SK-N-SH (cell line): ENCODE measurements at regions not wholly inside any gene's neighbourhood (a gene's known extent, or its start where the extent isn't known, plus 50 kb on each side); places are given as distances from the start of the nearest gene placed in this dataset.

Experiments used
- CHD2 ChIP-seq: fragments of 150-350 bp; IDR thresholded peaks from 2 replicates; pipeline ENCODE4 v1.6.1; 2018; ENCODE audit warnings: low read length; ENCODE audit not compliant: partially characterized antibody
- EP300 ChIP-seq, 2 experiments: IDR thresholded peaks; 2 replicates each; pipeline versions ENCODE4 v1.4.0 to v1.6.1; 2012; ENCODE audit warnings: borderline replicate concordance in 1 of 2, low read depth in 1 of 2, low read length in 1 of 2
- EZH2phosphoT487 ChIP-seq: fragments of 200-600 bp; sonication (generic); IDR thresholded peaks from 2 replicates; pipeline ENCODE4 v1.6.1; 2017; ENCODE audit warnings: low read depth, mixed run types, mild to moderate bottlenecking, antibody characterized with exemption, moderate library complexity, borderline replicate concordance
- FOXJ3 ChIP-seq: sonication (generic); formaldehyde crosslinking; IDR thresholded peaks from 2 replicates; pipeline ENCODE4 v1.5.1; 2020; ENCODE audit warnings: mild to moderate bottlenecking, missing genetic modification reagents
- FOXM1 ChIP-seq: IDR thresholded peaks from 2 replicates; pipeline ENCODE4 v1.4.0; 2012; ENCODE audit warnings: low read depth, mild to moderate bottlenecking
- GABPA ChIP-seq: IDR thresholded peaks from 2 replicates; pipeline ENCODE4 v1.4.0; 2012; ENCODE audit warnings: low read depth, mild to moderate bottlenecking
- GATA2 ChIP-seq: sonication (generic); formaldehyde crosslinking; IDR thresholded peaks from 2 replicates; pipeline ENCODE4 v1.5.0; 2020; ENCODE audit warnings: mild to moderate bottlenecking, missing genetic modification reagents
- MAX ChIP-seq: IDR thresholded peaks from 2 replicates; pipeline ENCODE4 v1.4.0; 2012; ENCODE audit warnings: low read depth
- NFIC ChIP-seq: IDR thresholded peaks from 2 replicates; pipeline ENCODE4 v1.4.0; 2012; ENCODE audit warnings: borderline replicate concordance
- POLR2AphosphoS5 ChIP-seq: IDR thresholded peaks from 2 replicates; pipeline ENCODE4 v1.6.1; 2012; ENCODE audit warnings: low read depth, low read length
- REST ChIP-seq: IDR thresholded peaks from 2 replicates; pipeline ENCODE4 v1.6.1; 2012; ENCODE audit warnings: mild to moderate bottlenecking, low read depth, low read length, moderate library complexity
- SMC3 ChIP-seq: IDR thresholded peaks from 2 replicates; pipeline ENCODE4 v1.6.1; 2012; ENCODE audit warnings: low read depth, low read length, improper control_type of control experiment
- TF ChIP-seq, protein P1 (sequence below): fragments of 200-600 bp; sonication (generic); IDR thresholded peaks from 2 replicates; pipeline ENCODE4 v1.6.1; 2017; ENCODE audit warnings: antibody characterized with exemption, mild to moderate bottlenecking, moderate library complexity
- TF ChIP-seq, protein P2 (sequence below): fragments of 150-350 bp; IDR thresholded peaks from 2 replicates; pipeline ENCODE4 v1.6.1; 2017; ENCODE audit warnings: antibody characterized with exemption, low read length, low read depth, borderline replicate concordance

DNA sequence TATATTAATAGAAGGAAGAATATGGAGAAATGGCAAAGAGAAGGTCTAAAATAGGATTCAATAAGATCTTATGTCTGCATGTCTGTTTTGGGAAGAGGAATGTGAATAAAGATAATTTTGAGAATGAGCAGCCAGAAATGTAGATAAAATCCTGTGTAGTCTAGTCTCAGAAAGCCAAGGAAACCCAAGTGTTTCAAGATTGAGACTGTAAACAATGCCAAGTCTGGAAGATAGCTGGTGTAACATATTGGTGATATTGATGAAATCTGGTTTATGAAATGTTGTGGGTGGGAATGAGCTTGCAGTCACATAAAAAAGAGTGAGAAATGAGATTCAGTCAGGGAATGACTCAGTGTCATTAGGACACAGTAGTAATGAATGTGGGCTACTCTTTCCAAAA is 1180.3 kb upstream of the PCDH20 start:
- TF ChIP-seq NFIC (no peak), POLR2AphosphoS5 (no peak), GABPA (no peak), EP300 (IDR thresholded peaks at IDR 0.05; ENCODE audit: borderline replicate concordance in 1 of 2, low read depth in 1 of 2, low read length in 1 of 2) (no peak), GATA2 (CRISPR knock-in tag) (no peak), FOXM1 (no peak), CHD2 (no peak), MAX (no peak), SMC3 (no peak), FOXJ3 (CRISPR knock-in tag) (no peak), REST (no peak), EZH2phosphoT487 (no peak)
- TF ChIP-seq, protein P1, sequence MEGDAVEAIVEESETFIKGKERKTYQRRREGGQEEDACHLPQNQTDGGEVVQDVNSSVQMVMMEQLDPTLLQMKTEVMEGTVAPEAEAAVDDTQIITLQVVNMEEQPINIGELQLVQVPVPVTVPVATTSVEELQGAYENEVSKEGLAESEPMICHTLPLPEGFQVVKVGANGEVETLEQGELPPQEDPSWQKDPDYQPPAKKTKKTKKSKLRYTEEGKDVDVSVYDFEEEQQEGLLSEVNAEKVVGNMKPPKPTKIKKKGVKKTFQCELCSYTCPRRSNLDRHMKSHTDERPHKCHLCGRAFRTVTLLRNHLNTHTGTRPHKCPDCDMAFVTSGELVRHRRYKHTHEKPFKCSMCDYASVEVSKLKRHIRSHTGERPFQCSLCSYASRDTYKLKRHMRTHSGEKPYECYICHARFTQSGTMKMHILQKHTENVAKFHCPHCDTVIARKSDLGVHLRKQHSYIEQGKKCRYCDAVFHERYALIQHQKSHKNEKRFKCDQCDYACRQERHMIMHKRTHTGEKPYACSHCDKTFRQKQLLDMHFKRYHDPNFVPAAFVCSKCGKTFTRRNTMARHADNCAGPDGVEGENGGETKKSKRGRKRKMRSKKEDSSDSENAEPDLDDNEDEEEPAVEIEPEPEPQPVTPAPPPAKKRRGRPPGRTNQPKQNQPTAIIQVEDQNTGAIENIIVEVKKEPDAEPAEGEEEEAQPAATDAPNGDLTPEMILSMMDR: no peak
- TF ChIP-seq, protein P2, sequence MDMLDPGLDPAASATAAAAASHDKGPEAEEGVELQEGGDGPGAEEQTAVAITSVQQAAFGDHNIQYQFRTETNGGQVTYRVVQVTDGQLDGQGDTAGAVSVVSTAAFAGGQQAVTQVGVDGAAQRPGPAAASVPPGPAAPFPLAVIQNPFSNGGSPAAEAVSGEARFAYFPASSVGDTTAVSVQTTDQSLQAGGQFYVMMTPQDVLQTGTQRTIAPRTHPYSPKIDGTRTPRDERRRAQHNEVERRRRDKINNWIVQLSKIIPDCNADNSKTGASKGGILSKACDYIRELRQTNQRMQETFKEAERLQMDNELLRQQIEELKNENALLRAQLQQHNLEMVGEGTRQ: no peak
